Fibroblast of skin of left biceps (primary cell): ENCODE measurements at regions not wholly inside any gene's neighbourhood (a gene's known extent, or its start where the extent isn't known, plus 50 kb on each side); places are given as distances from the start of the nearest gene placed in this dataset.
"Not testable (repeated sequence)": the region's sequence is repeated elsewhere in the genome, so short reads cannot be mapped to it uniquely, and the experiment has no call there.

Source experiments
- DNase-seq, 2 experiments: peaks; one replicate each; pipeline ENCODE4 v3.0.0-alpha.2; 2013; ENCODE audit warnings: low read depth in 2 of 2

DNA sequence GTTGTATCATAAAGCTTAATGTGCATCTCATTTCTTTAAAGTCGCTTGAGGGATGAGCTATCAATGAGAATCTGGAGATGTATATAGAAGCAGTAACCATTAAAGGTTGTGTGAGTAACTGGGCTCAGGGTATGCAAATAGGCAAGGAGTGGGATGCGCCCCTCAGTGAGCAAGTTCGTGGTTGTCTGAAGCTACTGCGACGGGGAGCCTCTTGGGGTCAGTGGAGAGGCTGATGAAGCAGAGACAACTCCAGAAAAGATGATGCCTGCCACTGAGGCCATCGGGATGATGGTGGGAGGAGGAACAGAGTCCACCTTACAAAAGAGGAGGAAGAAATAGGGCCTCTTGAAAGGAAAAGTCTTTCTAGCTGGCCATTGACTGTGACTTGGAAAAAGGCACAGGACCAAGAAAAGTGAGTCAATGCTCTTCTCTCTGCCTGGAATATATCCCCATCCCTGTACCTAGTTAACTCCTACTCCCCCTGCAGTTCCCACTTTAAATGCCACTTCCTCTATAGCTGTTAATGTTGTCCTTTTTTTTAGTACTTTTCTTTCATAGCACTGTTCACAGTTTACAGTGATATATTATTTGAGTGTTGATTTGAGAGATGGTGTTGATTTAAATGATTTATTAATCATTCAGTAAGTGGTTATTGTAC is 51.4 kb upstream of the LSM6 start:
- no peak for DNase-seq

DNA sequence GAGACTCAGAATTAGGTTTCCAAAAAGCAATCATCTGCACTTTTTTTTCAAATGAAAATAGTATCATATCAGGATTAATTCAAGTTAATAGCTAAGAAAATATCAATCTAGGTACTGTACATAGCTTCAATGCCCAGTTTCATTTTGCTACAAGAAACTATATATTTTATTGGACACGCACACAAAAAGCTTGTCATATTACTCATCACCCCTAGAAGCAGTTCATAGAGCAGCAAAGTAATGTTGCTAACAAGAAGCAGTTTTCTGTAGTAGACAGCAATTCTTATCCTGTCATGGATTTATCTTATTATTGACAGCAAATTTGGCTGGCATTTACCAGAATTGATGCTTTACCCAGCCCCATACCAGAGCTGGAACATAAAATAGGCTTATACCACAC is 52.3 kb upstream of the LSM6 start:
- no peak for DNase-seq

DNA sequence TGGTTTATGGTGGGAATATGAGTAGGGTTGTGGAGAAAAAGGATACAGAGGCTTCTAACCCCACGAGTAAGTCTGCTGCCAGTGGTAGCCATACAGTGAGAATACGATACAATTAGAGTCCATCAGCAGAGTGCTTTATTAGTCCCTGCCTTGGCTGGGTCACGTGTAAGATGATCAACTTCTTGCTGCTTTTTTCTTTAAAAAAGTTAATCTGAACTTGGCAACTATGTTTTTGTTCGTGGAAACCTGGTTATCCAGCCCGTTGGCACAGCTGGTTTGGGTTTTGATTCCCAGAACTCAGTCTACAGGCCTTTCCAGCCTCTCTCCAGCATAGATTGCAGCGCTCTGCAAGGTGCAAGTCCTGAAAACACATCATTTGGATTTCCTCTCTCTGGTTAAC is 53.1 kb upstream of the LSM6 start:
- DNase-seq: no peak

DNA sequence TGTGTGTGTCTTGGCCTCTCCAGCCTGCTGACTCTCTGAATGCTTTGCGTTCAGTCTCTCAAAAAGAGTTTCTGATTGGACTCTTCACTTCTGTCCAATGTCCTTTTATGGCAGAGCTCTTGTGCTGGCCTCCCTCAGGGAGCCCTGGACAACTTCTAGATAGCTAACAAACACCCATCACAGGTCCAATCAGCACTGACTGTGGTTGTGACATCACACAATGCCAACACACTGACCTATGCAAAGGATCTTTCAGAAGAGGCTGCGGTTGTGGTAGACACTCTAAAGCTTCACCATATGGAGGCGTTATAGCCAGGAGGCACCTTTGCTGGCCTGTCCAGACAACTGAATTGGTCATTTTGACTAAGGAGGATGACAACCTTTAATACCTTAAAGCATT is 53.8 kb upstream of the LSM6 start:
- no peak for DNase-seq

DNA sequence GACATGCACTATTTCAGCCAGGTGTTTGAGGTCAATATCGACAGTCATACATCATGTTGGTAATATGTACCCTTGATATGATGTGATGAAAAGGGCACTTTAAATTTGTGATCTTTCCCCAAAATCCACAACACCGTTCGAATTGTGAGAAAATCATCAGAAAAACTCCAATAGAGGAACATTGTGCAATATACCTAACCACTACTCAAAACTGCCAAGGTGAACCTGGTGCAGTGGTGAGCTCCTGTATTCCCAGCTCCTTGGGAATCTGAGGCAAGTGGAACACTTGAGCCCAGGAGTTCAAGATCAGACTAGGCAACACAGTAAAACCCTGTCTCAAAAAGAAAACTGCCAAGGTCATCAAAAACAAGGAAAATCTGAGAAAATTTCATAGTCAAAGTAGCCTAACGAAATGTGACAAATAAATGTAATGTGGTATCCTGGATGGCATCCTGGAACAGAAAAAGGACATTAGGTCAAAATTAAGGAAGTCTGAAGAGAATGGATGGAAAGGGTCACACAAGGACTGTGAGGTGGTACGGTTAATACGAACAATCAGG is 55.6 kb upstream of the LSM6 start:
- DNase-seq: no peak

DNA sequence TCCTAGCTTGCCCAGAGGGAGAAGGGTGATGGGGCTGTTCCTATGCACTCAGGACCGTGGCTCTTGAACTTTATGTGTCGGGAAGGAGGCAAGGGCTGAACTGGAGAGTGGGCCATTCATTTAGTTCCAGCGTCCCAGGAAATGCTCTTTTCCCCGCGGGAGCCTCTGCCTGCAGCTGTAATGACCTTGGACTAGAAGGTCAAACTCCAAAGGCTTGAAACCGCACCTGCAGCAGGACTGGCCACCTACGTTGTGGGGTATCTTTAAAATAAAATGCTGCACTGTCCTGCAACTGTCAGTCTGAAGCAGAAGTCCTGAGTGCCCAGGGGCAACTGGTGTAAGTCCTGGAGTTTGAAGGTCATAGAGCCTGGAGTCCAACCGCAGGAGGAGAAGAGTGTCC is 61.5 kb upstream of the LSM6 start:
- no peak for DNase-seq

DNA sequence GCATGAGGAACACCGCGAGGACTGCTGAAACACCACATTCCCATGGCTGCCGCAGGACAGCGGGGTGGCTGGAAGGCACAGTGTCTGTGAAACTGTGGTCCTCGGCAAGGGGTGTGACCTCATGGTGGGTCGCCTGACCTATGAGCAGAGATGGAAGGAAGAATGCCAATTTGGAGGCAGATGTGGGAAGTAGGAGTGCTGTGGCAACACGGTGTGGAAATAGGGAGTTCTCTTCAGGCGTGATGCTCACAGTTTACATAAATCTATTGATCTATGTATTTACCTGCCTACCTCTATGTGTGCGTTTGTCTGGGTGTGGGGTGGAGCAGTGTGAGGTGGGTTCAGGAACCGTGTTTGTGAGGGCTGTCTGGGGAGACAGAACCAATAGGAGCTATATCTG is 62.3 kb upstream of the LSM6 start:
- DNase-seq: no peak

DNA sequence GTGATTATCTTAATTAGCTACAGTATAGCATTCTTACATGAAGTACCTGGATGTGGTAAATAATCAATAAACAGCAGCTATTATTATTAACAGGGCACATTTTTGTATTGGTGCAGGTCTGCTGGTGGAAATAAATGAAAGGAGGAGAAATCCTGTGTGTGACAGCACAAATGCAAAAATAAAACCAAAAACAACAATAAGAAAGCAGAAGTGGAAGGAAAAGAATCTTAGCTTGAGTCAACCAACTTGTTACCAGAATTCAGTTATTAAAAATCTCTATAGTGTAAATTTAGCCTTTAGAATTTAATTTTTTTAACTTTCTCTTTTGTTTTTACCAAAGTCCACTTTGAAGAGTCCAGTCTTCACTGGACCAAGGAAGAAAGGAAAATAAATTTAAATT is 63.1 kb upstream of the LSM6 start:
- no peak for DNase-seq

DNA sequence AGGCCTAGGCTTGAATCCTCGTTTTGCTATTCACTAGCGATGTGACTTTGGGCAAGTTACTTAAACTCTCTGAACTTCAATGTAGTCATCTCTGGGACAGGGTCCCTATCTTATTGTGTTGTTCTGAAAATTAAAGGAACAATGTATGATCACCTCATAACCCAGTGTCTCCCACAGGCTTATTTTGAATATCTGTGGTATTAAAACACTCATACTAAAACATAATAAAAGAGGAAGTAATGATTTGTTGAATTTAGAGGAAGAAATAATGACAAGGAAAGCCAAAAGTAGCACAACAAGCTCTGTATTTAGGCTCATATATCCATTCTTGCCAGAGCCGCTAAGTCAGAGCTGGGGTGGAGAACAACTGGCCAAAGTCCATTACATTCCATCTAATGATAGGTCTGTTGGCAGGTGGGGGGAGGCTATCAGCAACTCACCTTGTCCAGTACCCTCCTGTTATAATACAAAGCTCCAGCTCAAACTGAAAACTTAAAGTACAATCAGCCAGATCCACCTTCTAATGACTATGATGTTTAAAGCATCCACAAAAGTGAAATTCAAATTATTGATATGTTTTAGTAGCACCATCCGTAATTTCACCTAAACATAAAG is 64.5 kb upstream of the LSM6 start:
- no peak for DNase-seq

DNA sequence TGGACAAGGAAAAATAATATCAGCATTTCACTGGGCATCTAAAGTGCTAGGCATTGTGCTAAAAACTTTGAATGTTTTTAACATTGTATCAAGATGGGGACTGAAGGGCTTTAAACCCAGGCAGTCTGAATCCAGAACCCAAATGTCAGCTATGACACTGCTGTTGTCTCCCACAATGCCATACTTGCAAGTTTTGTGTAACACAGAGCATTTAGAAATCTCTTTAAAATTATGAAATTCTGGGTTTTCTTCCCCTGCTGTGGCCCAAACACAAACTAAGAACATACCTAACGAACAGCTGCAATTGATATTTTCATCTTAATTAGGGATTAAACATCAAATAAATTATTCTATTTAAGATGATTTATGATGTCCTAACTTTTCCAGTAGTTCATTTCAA is 66.8 kb upstream of the LSM6 start:
- no peak for DNase-seq

DNA sequence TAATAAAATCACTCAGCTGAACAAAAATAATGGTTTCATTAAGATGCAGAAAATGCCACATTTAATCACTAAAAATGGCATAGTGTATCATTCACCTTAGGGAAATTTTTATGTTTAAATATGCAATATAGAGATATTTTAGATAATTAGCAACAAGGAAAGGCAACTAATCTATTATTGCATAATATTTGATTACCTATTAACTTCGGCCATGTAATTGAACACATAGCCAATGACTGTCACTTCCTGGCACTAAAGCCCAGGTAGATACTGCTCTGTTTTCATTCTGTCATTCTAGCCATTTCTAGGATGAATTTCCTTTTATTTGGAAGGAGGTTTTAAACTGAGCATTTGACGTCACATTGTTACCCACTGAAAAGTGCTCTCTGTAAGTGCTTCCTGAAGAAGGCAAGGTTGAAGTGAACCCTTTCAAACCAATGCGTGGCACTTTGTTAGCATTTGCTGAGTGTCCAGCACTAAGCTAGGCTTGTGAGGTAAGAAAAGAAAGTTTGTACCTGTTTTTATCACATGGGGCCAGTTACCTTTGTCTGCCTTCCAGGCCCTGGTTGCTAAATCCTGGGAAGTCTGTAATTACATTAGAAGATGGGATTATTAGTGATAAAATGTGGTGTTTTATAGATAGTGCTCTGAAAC is 67.8 kb upstream of the LSM6 start:
- no peak for DNase-seq

DNA sequence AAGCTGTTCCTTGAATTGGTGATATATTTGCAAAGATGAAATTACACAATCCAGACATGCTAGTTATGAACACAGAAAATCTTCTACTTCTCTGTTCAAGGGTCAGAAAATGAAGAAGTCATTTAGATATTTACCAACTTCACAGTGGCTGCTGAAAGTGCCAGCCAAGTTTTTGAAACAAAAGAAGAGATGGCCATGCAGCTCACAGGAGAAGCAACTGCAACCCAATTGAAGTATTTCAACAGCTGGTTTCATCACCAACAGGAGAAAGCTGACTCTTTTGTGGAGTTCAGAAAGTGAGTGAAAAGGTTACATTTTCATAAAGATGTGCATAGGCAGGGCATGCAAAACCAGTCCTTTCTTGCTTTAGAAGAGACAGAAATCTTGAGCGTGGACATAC is 70.1 kb upstream of the LSM6 start:
- no peak for DNase-seq

DNA sequence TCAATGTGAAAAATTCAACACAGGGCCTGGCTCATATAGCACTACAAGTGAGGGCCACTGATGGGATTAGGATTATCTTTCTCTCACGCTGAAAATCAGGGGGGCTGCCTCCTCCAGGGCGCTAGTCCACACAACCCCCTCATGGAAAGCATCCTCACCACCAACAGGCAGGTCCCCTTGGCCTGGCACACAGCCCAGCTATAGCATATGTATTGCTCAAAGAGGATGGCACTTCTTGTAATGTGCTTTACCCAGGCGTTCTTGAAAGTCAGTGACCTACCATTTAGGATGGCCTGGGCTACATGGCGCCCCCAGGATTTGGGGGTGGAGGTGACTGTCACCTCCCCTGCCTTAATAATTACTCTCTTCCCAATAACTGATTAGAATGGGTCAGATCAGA is 71.0 kb upstream of the LSM6 start:
- DNase-seq: no peak

DNA sequence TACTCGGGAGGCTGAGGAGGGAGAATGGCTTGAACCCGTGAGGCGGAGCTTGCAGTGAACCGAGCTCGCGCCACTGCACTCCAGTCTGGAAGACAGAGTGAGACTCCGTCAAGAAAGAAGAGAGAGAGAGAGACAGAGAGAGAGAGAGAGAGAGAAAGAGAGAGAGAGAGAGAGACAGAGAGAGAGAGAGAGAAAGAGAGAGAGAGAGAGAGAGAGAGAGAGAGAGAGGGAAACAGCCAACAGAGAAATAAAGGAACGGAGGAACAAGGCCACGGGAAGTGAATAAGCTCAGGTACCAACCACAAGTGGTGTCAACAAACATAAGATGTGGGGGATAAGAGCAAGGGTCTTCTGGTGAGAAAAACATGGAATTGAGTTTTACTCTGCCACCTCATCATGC is 71.5 kb upstream of the LSM6 start:
- not testable (repeated sequence) for DNase-seq

DNA sequence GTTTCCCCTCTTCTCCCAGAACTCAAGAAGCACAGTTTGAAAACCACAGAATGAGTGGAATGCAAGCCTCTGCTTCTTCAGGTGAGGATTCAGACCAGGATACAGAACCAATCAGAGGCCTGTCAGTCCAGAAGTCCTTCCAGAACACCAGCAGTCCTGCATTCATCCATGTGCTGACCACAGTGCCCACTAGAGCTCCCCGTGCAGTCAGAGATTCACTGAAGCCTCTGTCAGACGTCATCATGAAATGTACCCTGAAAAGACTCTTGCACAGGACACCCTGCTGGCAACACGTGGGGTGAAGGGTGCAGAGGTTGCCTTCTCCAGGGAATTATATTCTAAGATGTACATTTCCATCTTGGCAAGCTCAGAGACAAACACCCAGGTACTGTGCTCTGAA is 75.9 kb upstream of the LSM6 start:
- DNase-seq: no peak

DNA sequence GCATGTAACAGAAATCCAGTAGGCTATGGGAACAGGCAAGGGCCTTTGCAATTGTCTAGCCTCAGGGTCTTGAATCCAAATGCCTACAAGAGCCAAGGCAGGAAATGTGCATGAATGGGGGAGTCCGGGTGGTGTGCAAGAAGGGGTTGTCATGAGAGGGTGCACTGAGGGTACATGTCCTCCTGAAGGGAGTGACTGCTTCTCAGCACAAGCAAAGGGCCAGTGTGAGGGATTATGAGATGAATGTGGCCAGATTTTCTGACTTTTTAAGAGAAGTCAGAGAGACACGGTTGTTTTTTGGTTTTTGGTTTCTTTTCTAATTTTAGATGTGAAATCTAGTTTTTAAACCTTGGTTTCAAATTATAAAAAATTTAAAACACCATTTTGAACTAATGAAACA is 76.5 kb upstream of the LSM6 start:
- no peak for DNase-seq

DNA sequence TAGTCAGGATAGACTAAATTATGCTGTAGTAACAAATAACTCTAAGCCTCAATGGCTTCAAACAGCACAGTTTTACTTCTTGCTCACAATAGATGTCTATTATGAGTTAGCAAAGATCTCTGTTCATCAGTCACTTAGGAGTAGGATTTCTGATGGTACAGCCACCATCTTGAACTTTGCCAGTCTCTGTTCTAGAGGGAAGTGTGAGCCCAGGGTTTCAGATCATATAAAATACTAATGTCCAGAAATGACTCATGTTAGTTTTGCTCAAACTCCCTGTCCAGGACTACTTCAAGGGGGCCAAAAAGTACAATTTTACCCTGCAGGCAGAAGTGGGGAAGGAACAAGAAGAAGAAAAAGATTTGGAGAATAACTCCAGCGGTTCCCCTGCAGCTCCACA is 77.1 kb upstream of the LSM6 start:
- DNase-seq: no peak

DNA sequence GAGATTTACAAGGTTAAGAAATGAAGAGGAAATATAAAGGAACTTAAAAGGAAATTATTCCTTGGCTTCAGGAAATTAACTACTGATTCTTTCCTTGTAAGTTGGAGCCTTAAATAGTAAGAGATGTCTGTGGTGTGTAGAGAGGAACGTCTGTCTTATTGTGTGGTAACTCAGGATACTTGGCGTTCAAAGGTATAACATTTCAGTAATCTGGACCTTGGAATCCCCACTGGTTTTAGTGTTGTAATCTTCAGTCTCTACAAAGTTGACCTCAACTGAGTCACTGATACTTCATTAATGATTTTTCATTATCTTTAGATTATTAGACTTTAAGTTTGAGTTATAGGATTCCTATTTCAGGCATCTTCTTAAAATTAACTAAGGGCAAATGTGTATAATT is 79.1 kb upstream of the LSM6 start:
- DNase-seq: no peak

DNA sequence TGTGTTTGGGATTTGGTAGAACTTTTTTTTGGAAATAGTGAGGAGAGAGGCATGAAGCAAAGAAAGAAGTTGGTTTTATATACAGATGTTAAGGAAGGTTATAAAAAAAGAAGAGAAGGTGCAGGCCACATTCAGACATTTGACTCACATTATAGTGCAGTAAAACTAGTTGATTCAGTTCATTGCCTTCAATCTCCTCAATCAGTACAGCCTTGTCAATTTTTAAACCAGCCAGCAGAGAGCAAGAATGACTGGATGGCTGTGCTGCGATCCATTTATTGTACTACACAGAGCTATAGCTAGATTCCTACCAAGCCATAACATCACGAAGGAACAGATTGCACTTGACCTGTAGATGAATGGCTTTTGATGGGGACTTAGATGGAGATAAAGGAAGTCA is 79.7 kb upstream of the LSM6 start:
- no peak for DNase-seq

DNA sequence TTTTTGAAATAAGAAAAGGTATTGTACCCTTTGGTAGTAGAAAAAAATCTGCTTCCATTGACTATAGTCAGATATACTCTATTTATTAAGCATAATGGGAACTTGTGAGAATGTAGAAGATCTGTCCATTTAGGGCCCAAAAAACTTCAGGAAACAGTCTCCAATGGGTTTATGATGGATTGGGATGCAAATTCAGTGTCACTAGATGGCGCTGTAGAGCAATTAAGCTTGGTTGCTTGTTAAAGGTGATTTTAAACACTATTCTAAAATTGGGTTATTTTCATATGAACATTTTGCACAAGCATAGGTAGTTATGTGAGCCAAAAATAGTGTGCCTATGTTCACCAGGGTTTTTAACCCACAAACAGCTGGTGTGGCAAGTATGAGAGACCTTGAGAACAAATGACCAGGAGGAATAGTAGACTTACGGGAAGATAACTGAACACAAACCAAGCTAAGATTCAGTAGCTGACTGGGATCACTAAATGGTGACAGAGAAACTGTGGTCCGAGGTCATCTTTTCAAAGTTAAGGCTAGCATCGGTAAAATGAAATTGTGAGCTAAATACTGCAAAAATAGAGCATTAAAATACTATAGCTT is 80.3 kb upstream of the LSM6 start:
- peak in 1 of 2 experiments; percentile 25 for DNase-seq

DNA sequence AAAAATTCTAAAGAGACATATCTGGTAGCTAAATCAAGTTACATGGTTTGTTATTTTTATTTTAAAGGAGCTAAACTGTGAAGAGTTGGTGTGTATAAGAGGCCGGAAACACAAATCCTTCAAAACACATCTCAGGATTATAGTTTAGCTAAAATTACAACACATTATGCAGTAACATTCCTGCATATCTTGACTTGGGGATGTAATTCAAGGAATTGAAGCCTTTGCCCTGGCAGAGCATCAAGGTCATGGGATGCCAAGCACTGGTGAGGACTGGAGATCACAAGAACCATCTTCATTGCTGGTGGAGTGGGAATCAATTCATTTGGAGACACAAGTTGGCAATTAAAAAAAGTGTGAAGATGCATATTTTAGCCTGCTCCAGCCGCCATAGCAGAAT is 86.8 kb upstream of the LSM6 start:
- DNase-seq: no peak

DNA sequence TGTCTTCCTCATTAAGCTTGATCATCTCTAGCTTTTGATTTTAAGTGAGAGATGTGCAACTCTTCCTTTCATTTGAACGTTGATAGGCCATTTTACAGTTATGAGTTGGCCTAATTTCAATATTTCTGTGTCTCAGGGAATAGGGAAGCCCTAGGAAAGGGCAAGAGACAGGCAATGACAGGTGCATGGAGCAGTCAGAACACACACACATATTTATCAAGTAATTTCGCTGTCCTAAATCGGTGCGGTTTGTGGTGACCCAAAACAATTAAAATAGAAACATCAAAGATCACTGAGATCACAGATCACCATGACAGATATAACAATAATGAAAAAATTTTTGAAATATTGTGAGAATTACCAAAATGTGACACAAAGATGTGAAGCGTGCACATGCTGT is 87.7 kb upstream of the LSM6 start:
- no peak for DNase-seq

DNA sequence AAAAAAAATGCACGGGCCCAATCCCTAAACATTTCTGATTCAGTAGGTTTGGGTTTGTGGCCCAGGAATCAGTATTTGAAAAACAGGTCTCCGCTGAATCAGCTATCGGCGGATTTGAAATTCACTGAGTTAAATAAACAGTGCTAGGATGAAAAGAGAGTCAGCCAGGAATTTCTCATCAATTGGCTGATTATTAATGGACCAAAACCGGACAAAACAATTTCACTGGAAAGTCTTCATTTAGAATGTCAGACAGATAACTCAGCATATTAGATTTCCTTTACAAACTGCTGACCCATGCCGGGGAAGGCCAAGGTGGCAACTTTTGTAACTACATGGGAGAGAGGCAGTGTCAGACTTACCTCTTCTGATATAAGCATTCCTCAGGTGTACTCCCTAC is 99.4 kb upstream of the LSM6 start:
- DNase-seq: no peak
